WI38 (cell line): ENCODE measurements at regions not wholly inside any gene's neighbourhood (a gene's known extent, or its start where the extent isn't known, plus 50 kb on each side); places are given as distances from the start of the nearest gene placed in this dataset.
A peak's percentile ranks its signal among the peaks of the same experiment; 100 is the strongest.

Experiments used
- H3K4me3 ChIP-seq: 2 replicates; pipeline ENCODE4 v1.5.1; 2011; ENCODE audit warnings: low read depth, mild to moderate bottlenecking, control low read depth, low read length
- TF ChIP-seq, protein P1 (sequence below): IDR thresholded peaks from 2 replicates; pipeline ENCODE4 v1.5.1; 2012; ENCODE audit warnings: low read depth, mild to moderate bottlenecking, control low read depth, low read length

DNA sequence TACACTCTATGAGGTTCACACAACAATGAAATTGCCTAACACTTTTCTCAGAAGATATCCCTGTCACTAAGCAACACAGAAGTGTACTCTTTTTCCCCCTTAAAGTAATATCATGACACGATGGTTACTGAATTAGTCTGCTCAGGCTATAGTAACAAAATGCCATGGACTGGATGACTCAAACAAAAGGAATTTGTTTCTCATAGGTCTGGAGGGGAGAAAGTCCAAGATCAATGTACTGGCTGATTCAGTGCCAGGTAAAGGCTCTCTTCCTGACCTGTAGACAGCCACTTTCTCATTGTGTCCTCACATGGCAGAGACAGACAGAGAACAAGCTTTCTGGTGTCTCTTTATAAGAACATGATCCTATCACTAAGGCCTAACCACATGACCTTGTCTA is 211.9 kb downstream of the RBM43 start:
- TF ChIP-seq, protein P1, sequence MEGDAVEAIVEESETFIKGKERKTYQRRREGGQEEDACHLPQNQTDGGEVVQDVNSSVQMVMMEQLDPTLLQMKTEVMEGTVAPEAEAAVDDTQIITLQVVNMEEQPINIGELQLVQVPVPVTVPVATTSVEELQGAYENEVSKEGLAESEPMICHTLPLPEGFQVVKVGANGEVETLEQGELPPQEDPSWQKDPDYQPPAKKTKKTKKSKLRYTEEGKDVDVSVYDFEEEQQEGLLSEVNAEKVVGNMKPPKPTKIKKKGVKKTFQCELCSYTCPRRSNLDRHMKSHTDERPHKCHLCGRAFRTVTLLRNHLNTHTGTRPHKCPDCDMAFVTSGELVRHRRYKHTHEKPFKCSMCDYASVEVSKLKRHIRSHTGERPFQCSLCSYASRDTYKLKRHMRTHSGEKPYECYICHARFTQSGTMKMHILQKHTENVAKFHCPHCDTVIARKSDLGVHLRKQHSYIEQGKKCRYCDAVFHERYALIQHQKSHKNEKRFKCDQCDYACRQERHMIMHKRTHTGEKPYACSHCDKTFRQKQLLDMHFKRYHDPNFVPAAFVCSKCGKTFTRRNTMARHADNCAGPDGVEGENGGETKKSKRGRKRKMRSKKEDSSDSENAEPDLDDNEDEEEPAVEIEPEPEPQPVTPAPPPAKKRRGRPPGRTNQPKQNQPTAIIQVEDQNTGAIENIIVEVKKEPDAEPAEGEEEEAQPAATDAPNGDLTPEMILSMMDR, result no peak

DNA sequence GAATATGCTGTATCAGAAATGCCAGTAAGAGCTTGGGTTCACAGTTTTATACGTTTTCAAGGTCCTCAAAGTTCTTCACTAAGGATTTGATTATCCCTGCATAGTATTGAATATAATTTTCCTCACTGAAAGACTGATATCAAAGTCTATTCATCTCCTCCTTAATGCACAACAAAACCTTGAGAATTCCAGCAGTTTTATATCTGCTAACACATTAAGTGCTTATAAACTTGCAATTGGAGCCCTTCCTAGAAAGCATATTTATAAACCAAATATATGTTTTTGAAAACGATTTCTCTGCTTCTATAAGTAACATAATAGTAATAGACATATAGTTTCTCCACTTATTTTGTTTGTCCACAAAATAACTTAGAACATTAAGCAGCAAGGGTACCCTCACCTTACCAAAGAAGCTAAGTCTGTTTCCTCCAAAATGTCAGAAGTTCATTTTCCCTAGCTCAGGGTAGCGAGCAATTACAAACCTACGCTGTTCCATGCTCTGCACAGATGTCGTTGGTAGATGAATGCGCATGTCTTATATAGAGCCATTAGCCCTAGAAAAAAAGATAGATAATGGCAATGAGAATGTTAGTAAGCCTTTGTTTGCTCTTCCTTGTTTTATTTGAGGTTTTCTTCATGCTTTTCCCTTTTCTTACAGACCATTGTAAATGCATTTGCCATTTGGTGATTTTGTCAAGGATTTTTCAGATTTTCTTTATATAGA is 213.2 kb downstream of the RBM43 start:
- no peak overlapping the region for H3K4me3 ChIP-seq
- TF ChIP-seq, protein P1, result no peak

More for the DNA sequence above, 211.9 kb downstream of the RBM43 start:
- H3K4me3 ChIP-seq, result no peak overlapping the region

DNA sequence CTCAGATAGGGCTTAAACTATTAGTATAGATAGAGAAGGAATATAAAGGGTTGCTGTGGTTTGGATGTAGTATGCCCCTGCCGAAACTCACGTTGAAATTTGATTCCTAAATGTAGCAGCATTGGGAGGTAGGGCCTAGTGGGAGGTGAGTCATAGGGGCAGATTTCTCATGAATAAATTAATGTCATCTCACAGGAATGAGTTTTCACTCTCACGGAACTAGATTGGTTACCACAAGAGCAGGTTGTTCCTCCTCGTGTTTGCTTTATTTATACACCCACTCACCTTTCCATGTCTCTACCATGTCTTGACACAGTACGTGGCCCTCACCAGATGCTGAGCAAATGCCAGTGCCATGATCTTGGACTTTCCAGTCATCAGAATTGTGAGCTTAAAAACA is 218.2 kb downstream of the RBM43 start:
- H3K4me3 ChIP-seq, result 0 out of 2 replicates have a peak overlapping the region, but pooled peaks have one; percentile 9
- TF ChIP-seq, protein P1, result no peak

DNA sequence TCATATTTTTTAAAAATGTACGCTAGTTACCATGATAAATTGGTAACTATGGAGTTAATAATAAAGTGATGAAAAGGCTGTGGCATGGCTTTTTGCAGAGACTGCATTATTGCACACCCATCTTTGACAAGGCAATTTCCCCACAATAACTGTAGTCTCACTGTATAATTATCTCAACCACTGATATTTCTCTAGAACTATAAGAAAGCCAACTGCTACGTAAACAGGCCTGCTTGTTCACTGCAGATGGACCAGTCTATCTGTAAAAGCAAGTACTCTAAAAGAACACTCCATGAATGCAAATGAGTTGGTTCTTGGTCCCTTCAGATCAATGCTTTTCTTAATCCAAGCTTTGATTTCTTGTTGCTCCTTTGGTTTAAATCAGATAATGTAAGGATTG is 218.7 kb downstream of the RBM43 start:
- no peak overlapping the region for H3K4me3 ChIP-seq
- TF ChIP-seq, protein P1, result no peak

DNA sequence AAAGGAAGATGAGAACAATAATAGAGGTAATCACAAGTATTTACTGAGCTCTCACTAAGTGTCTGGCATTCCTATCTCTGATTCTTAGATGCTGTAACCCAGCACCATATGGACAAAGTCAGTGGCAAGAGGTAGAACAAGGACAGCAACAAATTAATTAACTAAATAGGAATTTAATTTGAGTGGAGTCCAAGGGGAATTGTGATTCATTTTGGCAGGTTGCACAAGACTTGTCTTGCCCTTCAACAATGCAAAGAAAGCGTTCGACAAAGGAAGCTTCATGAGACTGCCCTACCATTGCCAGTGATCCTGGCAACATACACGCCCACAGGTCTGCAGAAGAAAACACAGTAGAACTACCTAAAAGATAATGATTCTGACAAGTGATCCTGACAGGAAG is 221.6 kb downstream of the RBM43 start:
- TF ChIP-seq, protein P1, result no peak
- no peak overlapping the region for H3K4me3 ChIP-seq

DNA sequence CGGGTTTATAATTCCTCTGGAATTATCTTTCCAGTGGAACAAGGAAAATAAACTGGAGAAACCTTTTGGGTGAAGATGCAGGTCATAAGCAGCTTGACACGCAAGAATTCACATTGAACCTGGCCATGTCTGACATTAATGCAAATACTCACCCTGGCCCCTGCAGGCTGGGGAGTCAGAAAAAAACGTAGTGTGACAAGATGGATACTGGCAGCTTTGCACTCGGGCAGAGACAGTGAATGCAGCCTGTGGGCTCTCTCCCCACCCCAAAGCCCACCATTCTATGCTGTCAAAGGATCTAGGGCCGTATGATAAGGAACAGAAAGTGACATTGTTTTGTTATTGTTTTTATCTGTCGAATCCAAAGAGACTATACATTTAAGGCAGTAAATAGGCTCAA is 223.1 kb downstream of the RBM43 start:
- TF ChIP-seq, protein P1, result no peak
- H3K4me3 ChIP-seq, result no peak overlapping the region

DNA sequence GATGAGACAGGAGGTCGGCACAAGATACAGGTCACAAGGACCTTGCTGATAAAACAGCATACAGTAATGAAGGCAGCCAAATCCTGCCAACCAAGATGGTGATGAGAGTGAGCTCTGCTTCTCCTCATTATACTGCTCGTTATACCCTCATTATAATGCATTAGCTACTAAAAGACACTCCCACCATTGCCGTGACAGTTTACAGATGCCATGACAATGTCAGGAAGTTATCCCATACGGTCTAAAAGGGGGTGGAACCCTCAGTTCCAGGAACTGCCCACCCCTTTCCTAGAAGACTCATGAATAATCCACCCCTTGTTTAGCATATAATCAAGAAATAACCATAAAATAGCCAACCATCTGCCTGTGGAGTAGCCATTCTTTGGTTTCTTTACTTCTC is 224.2 kb downstream of the RBM43 start:
- H3K4me3 ChIP-seq, result no peak overlapping the region
- TF ChIP-seq, protein P1, result no peak
